ENCODE measurements at regions not wholly inside any gene's neighbourhood (a gene's known extent, or its start where the extent isn't known, plus 50 kb on each side); places are given as distances from the start of the nearest gene placed in this dataset.

GRCh38 chr16:29126057-29126494, 141.2 kb downstream of the LAT start (continued):
- TF ChIP-seq KLF16 (IDR thresholded peaks at IDR 0.05) (no peak), MEIS2 (IDR thresholded peaks at IDR 0.05; ENCODE audit: partially characterized antibody) (no peak), ZNF347 (CRISPR knock-in tag; IDR thresholded peaks at IDR 0.05; ENCODE audit: low read depth) (no peak)

GRCh38 chr16:29124828-29125227, 140.0 kb downstream of the LAT start:
- in situ Hi-C loops (cut with MboI) (loop anchor here (10.0 kb wide), 1 partner anchor 50 kb away; no protein-coding TSS in a partner anchor), intact Hi-C loops (cut with micrococcal nuclease) (no loop called here)
- Histone ChIP-seq H3K4me3 (no peak overlapping the region), H3K79me2 (ENCODE audit: control insufficient read depth, insufficient read depth, low read length) (no peaks in the 10 kb centered on the region), H3K4me2 (ENCODE audit: insufficient read depth, low read length) (no peak overlapping the region), H3K27me3 (ENCODE audit: control insufficient read depth in 2 of 2, insufficient read depth in 2 of 2, low read length in 2 of 2) (peaks cover 2 to 13% of the 10 kb centered on the region in 2 experiments; a peak in 2 of 5 replicates), H3K9me1 (ENCODE audit: control insufficient read depth, insufficient read depth, low read length) (no peaks in the 10 kb centered on the region), H3K9me3 (replicated peaks; ENCODE audit: control insufficient read depth, insufficient read depth, low read depth, low read length) (no peaks in the 10 kb centered on the region), H4K20me1 (replicated peaks; ENCODE audit: control insufficient read depth, insufficient read depth, low read length) (no peaks in the 10 kb centered on the region), H3K9ac (ENCODE audit: insufficient read depth in 1 of 2, low read depth in 2 of 2, low read length in 2 of 2) (no peak overlapping the region), H3K27ac (ENCODE audit: extremely low read depth, low read depth, low read length) (no peak overlapping the region), H2AFZ (ENCODE audit: low read depth, low read length) (no peak overlapping the region), H3K36me3 (ENCODE audit: control insufficient read depth, insufficient read depth, low read length) (no peaks in the 10 kb centered on the region), H3K4me1 (replicated peaks in 1 of 2; ENCODE audit: control insufficient read depth in 2 of 2, insufficient read depth in 2 of 2, low read length in 2 of 2) (peaks cover 0 to 14% of the 10 kb centered on the region in 2 experiments; a peak in 2 of 5 replicates)
- no TSS peak for BruUV-seq (replicated peaks)
- CTCF ChIA-PET (ENCODE audit: low intra/inter-chr PET ratio), result no interaction called here
- FAIRE-seq, result no peak
- WGBS (ENCODE audit: insufficient coverage, low coverage, missing lambda C conversion rate), result 35% methylated on average over 7 of the region's 8 CpGs
- ATAC-seq, result no peak
- POLR2A ChIA-PET, result no interaction called here
- TF ChIP-seq FUS (optimal IDR thresholded peaks at IDR 0.05; ENCODE audit: low read depth, low read length) (no peak), ZNF518B (CRISPR knock-in tag; IDR thresholded peaks at IDR 0.05) (no peak), PCBP1 (IDR thresholded peaks at IDR 0.05; ENCODE audit: low read depth, low read length, poor library complexity, severe bottlenecking) (no peak), ZNF398 (CRISPR knock-in tag; IDR thresholded peaks at IDR 0.05) (no peak), ARID1B (IDR thresholded peaks at IDR 0.05) (no peak), HNRNPK (IDR thresholded peaks at IDR 0.05; ENCODE audit: low read depth, low read length, poor library complexity, severe bottlenecking) (no peak), TOE1 (IDR thresholded peaks at IDR 0.05; ENCODE audit: borderline replicate concordance) (no peak), TOE1 (CRISPR knock-in tag; IDR thresholded peaks at IDR 0.05; ENCODE audit: borderline replicate concordance, low read depth) (no peak)
- DNase-seq (ENCODE audit: extremely low read depth in 1 of 4, low spot score in 3 of 4), result no peak

All from K562 (cell line).